Stimulated activated CD8-positive, alpha-beta memory T cell treated with anti-CD3 and anti-CD28 coated beads, Interleukin-2, amount 100 ng/mL, for 1 hour (primary cell): ENCODE measurements at regions not wholly inside any gene's neighbourhood (a gene's known extent, or its start where the extent isn't known, plus 50 kb on each side); places are given as distances from the start of the nearest gene placed in this dataset.

Source experiments
- DNase-seq, 2 donors: peaks; one replicate each; pipeline ENCODE4 v3.0.0-alpha.2; 2020; ENCODE audit warnings: low read depth in 2 of 2

DNA sequence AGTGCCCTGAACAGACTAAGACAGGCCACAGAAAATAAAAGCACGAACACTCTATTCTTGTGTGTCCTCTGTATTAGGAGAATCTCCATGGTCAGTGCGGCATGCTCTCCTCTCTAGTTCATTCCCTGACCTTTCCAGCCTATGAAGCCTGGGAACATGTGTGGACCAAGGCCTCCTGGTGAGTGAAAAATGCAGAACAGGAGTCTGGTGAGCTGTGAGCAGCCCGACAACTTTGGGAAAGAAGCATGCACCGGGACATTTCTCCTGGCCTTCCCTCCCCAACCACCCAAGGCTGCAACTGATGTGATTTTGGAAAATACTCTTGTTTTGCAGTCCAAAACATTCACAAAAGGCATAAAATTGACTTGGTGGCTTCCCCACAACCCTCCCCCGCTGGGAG, 878.3 kb upstream of the ID2 start:
- DNase-seq = no peak

DNA sequence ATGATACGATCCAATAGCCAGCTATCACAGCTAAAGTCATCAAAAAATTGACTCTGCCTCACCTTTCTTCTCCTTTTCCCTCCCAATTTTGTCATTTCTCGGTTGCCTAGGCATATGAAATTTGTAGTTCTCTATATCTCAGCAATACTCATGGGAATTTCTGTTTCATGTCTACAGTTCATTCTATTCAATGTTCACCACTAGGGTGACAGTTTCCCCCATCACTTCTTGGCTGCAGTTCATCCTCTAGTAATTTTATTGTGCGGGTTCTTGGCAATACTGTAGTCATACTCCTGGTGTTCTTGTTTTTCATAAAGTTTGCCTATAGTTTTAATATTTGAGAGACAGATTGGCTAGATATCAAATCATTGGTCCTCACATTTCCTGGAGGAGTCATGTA, 872.2 kb upstream of the ID2 start:
- no peak for DNase-seq

DNA sequence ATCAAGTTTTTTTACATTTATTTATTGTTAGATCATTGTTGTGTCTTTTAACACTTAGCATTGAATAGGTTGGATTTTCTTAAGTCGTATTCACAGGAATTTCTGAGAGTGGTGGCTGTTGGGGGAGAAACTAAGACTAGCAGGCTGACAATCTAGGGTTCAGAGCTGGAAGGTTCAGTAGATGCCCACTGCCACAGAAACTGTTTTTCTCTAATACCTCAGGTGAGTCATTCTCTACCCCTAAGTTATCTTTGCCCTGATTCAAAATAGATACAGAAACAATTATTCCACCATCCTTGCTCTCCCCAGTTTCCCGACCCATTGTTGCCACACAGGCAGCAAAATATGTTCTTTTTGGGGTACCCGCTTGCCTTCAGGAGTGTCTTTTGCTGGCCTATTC, 870.8 kb upstream of the ID2 start:
- no peak for DNase-seq

DNA sequence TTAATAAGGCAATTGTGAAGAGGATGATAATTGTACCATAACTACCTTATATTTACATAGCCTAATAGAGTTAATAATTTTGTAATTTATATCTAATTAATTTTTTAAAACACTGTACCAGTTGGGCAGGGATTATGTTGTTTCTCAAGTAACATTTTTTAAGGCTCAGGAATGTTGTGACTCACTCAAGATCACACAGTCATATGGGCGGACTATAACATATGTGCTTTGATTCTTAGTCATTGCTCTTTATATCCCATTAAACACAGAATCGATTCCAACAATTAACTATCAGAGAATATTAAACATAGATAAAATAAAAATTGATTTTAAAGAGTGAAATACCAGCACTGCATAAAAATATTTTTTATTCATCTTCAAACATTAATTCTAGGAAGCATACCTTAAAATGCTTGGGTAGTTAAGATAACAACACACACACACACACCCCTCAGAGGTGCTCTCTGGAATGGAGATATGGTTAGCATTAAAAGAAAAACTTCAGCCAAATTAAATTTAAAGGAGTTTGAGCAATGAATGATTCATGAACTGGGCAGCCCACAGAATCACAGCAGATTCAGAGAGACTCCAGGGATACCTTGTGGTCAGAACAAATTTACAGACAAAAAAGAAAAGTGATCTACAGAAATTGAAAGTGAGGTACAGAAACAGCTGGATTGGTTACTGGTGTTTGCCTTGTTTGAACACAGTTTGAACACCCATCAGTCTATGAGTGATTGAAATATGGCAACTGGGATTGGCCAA, 869.4 kb upstream of the ID2 start:
- DNase-seq = no peak

DNA sequence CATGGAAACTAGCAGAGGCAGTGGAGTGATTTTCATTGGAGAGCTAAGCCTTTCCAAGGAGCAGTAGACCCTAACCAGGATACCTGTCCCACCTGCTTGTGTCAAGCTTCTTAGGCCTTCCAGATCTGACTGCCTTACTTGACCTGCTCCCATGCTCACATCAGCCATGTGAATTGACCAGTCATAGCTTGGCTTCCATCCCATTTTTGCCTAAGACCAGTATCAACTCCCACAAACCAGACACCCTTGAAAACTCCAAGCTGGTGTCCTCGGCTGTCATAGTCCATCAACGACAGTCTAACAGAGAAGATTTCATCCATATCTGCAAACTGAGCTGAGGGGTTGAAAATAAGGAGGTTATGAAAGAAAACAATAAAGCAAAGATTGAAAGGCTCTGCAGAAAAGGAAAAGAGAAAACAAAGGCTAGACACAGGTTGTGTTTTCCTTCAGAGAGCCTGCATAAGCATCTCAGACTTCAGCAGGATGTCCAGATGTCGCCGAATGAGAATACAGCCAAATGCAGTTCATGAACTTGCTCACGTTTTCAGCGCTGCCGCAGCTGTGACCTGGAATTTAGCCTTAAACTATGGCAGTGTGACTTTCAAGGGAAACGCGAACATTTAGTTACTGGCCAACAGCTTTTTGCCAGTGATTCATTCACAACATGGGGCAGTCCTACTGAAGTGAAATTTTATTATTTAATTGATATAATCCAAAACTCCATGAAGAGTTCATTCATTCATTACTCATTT, 868.1 kb upstream of the ID2 start:
- DNase-seq = no peak

DNA sequence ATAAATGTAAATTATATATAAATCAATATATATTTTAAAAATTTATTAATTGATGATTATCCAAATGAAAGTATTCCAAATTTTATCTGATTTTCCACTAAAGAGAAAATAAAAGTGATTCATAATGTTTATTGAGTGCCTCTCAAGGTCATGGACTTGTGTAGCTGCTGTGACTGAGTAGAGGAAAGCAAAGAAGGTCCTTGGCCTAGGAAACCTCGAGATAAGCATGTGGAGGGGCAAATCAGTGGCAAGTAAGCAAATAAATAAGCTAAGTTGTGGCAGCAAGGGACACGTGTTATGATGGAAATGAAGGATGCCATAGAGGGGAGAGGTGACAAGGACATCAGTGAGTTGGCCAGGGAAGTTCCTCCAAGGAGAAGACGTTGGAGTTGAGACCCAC, 866.1 kb upstream of the ID2 start:
- DNase-seq = no peak

DNA sequence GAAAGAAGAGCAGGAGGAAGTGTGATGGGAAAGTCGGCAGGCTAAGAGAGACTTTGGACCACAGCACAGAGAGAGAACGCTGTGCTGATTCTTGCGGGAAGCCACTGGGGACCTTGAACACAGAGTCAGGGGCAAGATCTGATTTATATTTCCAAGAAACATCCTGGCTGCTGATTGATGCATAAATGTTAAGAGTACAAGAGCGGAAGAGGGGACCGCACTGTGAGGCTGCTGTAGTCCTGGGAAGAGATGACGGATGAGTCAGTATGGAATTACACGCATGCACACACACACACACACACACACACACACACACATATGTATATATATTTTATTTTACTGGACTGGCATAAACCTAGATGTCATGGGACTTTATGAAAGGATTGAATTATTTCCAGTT, 865.6 kb upstream of the ID2 start:
- DNase-seq = no peak

DNA sequence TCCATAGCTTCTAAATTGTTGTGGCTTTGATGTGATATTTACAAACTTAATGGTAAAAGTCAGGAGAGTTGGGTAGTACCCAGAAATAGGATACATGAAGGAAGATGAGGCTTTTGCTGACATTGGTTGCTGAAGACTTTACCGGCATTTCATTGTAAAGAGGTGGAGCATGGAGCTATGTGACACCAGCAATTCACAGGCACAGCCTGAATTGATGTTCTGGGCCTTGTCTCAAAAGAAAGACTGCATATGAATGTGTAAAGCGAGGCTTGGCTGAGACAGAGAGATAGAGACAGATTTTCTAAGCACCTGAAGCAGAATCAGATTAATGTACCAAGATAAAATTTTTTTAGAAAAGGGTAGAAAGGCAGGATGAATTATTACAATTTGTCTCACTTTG, 864.9 kb upstream of the ID2 start:
- DNase-seq = no peak

DNA sequence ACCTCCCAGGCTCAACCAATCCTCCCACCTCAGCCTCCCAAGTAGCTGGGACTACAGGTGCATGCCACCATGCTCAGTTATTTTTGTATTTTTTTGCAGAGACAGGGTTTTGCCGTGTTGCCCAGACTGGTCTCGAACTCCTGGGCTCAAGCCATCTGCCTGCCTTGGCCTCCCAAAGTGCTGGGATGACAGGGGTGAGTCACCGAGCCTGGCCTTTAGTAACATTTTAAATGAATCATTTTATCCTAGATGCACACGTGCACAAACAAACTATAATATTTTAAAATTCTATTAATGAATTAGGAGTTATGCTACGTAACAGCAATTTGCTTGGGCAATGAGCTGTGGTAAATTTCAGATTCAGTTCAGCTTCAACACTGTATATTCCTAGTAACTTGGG, 862.5 kb upstream of the ID2 start:
- DNase-seq = no peak

DNA sequence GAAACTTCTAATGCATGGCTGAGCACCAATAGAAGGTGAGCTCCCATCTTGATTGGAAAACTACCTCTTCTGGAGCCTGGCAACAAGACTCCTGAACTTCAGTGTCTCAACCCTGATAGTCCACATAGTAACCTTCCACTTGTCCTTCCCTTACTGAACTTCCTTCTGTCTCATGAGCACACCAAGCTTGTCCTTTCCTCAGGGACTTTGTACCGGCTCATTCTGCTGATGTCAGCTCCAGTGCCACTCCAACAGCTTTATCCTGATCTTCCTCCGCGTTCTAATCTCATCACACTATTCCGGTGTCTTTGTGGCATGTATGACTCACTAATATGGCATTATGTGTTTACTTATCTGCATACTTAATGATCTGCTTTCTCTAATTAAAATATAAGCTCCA, 862.0 kb upstream of the ID2 start:
- no peak for DNase-seq

DNA sequence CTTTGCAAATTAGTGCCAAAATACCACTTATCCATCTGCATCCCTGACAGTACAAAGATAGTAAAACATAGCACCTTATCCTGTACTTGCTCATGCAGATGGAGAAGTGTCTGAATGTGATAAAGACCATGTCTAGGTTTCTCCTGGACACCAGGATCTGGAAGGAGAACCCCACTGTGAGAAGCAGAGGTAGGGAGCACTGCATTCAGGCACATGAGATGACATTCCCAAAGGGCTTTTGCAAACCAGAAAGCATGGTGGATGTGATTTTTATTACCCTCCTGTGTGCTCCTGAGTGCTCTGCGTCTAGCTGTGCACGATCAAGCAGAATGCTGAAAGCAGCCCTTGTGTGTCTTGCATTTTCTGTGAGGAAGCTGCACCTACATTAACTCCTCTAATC, 857.6 kb upstream of the ID2 start:
- DNase-seq = no peak

DNA sequence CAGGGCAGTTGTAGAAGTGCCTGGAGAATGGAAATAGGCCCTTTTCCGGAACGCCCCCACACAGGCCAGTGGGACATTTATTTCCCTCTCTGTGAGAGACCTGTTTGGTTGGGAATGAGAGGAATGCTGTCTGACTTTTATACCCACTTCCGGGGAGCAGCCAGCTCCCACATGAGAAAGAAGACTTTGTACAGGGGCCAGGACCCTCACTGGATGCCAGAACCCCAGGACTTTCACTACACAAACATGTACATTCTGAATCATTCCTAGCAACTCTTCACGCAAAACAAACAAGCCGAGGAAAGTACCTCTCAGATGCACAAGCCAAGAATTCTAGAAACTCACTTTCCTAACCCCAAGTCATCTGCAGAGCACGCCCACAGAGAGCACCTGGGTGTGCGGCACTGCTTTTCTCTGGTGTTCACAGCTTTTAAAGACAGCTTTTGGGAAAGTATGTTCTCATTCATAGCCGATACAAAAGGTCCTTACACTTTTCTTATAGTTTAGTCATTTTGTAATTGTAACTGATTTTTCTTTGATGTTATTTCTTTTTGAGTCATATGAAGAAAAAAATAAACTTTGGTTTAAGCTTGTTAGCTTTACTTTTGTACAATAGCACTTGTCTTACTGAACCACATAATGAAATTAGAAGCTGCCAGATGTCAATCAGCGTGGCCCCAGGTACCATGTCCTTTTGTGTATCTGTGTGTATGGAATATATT, 856.1 kb upstream of the ID2 start:
- DNase-seq = no peak

DNA sequence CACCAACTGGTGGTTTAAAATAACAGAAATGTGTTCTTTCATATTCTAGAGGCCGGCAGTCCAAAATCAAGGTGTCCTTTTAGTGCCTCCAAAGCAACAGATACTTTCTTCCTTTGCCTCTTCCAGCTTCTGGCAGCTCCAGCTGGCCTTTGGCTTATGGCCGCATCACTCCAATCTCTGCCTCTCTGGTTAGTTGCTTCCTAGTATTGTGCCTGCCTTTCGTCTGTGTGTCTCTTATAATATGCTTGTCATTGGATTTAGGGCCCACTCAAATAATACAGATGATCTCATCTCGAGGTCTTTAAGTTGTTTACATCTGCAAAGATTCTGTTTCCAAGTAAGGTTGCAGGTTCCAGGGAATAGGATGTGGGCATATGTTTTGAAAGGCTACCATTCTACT, 855.2 kb upstream of the ID2 start:
- no peak for DNase-seq

DNA sequence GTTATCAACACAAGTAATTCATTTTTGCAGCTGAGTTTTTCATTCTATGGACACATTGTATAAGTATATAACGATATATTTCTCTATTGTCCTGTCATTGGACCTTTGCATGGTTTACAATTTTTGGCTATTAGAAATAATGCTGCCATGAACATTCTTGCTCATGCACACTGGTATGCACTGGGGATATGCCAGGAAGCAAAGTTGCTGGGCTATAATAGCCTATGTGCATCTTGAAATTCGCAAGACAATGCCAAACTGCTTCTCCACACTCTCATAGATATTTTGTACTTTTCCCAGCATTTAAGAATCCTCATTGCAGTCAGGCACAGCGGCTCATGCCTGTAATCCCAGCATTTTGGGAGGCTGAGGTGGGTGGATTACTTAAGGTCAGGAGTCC, 852.6 kb upstream of the ID2 start:
- no peak for DNase-seq

DNA sequence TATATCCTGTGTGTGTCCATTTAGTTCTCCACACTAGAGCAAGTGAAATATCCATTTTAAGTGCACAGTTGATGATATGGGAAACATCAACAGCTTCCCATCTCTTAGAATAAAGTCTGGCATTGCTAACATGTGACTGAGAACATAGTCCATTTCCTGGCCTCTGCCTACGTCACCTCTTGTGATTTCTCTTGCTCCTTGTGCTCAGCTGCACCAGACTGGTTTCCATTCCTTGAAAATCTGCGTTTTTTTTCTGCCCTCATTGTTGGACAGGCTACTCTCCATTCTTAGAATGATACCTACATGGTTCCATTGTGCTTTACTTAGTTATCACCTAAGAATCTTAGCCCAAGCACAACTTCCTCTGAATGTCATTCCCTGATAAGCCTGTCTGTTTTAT, 851.2 kb upstream of the ID2 start:
- no peak for DNase-seq

DNA sequence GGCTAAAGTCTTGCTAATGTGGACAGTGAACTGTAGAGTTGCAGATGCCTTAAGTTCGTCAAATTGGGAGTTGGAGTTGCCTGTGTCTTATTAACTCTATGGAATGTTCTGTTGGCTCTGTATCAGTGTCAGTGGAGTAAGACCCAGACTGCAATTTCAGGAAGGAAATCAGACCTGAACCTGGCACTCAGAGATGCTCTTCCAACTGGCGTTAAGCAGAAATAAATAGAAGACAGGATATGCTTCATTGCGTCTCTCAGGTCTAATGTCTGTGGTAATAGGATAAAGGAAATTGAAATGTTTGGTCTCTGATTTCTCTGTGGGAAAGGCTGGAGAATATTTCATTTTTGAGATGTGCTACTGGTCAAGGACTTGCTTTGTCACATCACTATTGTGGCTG, 846.7 kb upstream of the ID2 start:
- no peak for DNase-seq

DNA sequence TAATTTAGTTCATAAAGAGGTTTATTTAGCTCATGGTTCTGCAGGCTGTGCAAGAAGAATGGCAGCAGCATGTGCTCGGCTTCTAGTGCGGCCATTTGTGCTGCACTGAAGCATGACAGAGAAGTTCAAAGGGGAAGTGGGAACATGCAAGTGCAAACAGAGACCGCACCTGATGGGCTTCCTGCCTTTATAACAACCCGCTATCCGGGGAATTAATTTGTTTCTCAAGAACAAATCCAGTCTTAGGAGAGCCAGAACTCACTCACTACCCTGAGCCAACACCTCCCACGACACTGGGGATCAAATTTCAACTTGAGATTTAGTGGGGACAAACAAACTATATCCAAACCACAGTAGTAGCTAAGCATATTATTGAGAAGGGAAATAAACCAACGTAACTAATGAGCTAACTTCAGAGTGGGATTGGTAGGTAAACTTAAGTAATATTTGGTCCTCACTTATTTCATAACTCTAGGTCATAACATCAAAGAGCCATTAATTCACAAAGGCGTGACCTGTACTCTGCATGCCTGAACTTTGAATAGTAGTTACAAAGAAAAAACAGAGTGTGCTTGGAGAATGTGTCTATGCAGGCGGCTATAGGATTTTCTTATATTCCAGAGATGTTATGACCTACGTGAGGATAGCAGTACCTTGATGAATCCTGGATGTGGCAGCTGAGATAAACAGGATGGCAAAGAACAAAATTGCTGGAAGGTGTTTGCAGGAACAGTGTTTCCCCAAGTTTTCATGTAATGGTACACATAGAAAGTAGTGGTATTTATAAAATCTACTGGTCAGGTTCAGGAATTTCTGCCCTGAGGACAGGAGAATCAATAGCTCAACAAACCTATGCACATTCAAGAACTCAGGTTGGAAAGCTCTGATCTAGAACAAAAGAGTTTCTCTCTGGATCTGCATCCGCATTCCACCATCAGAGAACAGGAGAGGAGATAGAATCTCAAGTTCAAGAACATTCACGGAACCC, 845.9 kb upstream of the ID2 start:
- no peak for DNase-seq

DNA sequence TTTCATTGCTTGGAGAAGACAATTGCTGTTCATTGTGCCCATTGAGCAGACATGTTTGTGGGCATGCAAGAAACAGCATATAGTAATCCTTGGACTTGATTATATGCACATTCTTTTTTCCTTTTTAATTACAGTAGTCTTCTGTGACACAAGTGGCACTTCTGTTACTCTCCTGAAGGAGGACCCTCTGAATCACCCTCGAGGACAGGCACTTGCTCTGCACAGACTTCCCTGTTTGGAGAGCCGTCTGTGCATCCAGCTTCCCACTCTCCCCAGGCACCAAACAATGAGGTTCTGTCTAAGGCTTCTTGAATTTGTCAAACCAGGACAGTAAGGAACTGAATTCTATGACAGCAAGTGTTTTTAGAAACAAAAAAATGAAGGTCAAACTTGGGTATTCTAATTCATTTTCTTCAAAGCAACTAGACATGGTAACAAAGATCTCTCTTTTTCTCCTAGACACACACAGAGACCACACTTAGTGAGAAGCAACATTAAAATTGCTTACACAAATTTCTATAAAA, 844.6 kb upstream of the ID2 start:
- DNase-seq = no peak

DNA sequence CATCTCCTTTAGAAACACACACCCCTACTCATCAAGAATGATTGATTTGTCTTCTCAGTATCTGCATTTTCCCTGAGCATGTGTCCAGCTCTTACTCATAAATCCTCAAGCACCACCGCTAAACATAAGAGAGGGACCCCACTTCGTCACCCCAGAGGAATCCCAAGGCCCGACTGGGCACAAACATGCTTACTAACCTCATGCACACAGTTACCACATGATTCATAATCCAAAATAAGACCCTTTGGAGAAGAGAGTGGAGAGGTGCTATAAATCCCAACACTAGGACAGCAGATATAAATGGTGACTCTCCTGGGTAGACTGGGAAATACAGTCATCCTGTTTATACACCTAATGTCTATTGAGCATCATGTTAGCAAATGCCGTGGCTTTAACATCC, 843.2 kb upstream of the ID2 start:
- no peak for DNase-seq

DNA sequence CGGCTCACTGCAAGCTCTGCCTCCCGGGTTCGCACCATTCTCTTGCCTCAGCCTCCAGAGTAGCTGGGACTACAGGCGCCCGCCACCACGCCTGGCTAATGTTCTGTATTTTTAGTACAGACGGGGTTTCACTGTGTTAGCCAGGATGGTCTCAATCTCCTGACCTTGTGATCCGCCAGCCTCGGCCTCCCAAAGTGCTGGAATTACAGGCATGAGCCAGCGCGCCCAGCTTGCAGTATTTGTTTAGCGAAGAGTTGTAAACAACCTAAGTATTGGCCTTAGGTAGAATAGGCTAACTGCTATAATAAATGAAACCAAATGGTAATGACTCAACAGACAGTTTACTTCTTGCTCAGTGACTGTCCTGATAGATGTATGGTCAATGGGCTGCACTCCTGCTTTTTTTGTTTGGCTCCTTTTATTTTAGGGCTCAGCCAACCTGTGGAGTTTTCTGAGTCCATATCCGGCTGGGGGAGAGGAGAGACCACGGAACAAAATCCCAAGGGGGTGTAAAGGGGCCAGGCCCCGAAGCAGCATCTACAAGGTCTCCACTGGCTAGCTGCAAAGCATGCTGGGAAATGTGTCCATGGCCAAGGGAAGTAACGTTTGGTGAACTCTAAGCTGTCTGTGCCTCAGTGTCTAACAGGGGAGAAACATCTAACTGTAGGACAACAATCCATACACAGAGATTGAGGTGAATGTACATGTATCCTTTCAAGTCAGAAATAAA, 841.0 kb upstream of the ID2 start:
- DNase-seq = no peak

DNA sequence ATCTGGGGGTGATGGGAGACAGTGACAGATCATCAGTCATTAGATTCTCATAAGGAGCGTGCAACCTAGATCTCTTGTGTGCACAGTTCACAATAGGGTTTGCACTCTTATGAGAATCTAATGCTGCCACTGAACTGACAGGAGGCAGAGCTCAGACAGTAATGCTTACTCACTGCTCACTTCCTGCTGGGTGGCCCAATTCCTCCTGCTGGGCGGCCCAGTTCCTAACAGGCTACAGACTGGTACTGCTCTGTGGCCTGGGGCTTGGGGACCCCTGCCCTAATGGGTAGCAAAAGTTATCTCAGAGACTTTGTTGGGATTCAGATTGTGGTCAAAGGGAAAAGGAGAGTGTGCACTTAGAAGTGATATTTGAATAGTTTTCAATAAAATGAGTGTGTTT, 840.1 kb upstream of the ID2 start:
- DNase-seq = no peak
